ENCODE measurements at regions not wholly inside any gene's neighbourhood (a gene's known extent, or its start where the extent isn't known, plus 50 kb on each side); places are given as distances from the start of the nearest gene placed in this dataset.
A peak's percentile ranks its signal among the peaks of the same experiment; 100 is the strongest.
"Not testable (repeated sequence)": the region's sequence is repeated elsewhere in the genome, so short reads cannot be mapped to it uniquely, and the experiment has no call there.

DNA sequence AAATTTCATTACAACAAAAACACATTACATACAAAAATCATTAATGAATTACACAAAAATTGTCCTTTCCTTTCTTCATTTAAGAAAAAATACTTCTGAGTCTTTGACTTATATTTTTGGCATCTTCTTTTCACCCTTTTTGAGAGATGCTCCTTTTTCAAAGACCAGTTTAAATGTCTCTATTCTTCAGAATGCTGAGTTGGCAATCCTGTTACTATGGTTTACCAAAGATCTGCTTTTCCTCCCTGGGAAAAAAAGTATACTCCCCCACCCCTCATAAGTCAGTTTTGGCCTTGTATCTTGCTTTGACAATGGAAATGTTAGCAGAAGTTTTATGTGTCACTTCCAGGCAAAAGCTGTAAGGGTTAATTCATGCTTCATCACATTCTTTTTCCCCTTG is 198.4 kb upstream of the GRM3 start:
- no peak for DNase-seq (ENCODE audit: low spot score in 2 of 2)
- Histone ChIP-seq H3K4me3 (no peak overlapping the region), H3K36me3 (replicated peaks) (no peaks in the 10 kb centered on the region), H3K9me3 (no peaks in the 10 kb centered on the region), H3K27me3 (ENCODE audit: low read depth) (no peaks in the 10 kb centered on the region), H3K4me1 (no peaks in the 10 kb centered on the region)
- in situ Hi-C loops (cut with MboI; ENCODE audit: low sequenced_read_pairs) = no loop called here

DNA sequence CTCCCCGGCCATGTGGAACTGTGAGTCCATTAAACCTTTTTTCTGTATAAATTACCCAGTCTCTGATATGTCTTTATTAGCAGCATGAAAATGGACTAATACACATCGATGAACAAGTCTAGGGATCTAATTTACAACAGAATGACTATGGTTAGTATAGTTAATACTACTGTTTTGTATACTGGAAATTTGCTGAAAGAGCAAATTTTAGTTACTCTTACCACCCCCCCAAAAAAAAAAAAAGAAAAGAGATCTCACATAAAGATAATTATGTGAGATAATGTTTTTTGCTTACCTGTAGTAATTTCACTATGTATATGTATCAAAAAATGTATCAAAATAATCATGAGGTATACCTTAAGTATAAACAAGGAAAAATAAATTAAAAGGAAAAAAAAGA is 199.5 kb upstream of the GRM3 start:
- Histone ChIP-seq H3K4me1 (peaks cover under 1% of the 10 kb centered on the region; the same call in 1 of the 2 replicates), H3K36me3 (replicated peaks) (no peaks in the 10 kb centered on the region), H3K4me3 (no peak overlapping the region), H3K27me3 (ENCODE audit: low read depth) (no peaks in the 10 kb centered on the region), H3K9me3 (no peaks in the 10 kb centered on the region)
- no peak for DNase-seq (ENCODE audit: low spot score in 2 of 2)
- in situ Hi-C loops (cut with MboI; ENCODE audit: low sequenced_read_pairs) = no loop called here

DNA sequence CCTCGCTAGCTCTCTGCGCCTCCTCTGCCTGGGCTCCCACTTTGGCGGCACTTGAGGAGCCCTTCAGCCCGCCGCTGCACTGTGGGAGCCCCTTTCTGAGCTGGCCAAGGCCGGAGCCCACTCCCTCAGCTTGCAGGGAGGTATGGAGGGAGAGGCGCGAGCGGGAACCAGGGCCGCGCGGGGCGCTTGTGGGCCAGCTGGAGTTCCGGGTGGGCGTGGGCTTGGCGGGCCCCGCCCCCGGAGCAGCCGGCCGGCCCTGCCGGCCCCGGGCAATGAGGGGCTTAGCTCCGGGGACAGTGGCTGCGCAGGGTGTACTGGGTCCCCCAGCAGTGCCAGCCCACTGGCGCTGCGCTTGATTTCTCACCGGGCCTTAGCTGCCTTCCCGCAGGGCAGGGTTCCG is 203.3 kb upstream of the GRM3 start:
- H3K36me3 ChIP-seq (replicated peaks); H3K4me3 ChIP-seq; H3K9me3 ChIP-seq; DNase-seq (ENCODE audit: low spot score in 2 of 2); in situ Hi-C loops (cut with MboI; ENCODE audit: low sequenced_read_pairs); H3K27me3 ChIP-seq (ENCODE audit: low read depth): not testable (repeated sequence)
- H3K4me1 ChIP-seq = peaks cover 23% of the 10 kb centered on the region

DNA sequence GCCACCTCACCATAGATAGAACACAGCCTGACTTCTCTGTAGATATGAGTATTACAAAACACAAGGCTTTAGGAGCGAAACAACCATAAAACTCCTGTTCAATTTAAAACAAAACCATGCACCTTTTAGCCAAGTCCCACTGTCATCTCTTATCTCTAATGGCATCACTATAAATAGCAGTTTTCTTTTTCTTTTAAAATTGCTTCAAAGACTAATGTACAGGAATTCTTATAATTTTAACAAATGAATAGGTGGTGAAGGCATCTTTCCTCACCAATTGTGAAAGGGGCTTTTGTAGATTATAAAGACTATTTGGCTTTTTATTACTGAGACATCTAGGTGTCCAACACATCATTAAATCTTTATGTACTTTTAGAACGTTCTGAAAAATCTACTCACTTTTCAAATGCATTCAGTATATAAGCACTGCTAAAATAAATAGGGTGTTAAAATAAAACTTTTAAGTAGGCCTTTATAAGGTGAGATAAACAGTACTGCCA is 205.7 kb upstream of the GRM3 start:
- no peaks in the 10 kb centered on the region for H3K27me3 ChIP-seq (ENCODE audit: low read depth)
- H3K4me3 ChIP-seq = no peak overlapping the region
- H3K36me3 ChIP-seq (replicated peaks) = no peaks in the 10 kb centered on the region
- in situ Hi-C loops (cut with MboI; ENCODE audit: low sequenced_read_pairs) = no loop called here
- peaks cover 23% of the 10 kb centered on the region for H3K4me1 ChIP-seq
- peak; percentile 7 to 93 for DNase-seq (ENCODE audit: low spot score in 2 of 2)
- no peaks in the 10 kb centered on the region for H3K9me3 ChIP-seq

DNA sequence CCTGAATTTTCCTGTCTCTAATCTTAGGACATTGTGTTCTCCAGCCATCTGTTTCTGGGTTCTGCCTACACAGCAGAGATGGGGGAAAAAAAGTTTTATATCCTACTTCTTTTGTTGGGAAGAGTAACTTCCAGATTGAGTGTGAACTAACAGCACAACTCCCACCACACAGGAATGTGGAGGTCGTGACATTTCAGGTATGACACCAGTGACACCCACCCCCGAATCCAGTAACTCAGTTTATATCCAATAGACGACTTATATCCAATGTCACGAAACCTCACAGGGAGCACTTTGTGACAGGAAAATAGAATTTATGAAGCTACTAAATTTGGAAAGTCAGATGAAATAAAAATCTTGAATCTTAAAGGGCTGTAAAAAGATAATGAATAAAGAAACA is 211.9 kb upstream of the GRM3 start:
- no peak overlapping the region for H3K4me3 ChIP-seq
- no peaks in the 10 kb centered on the region for H3K36me3 ChIP-seq (replicated peaks)
- DNase-seq (ENCODE audit: low spot score in 2 of 2) = no peak
- in situ Hi-C loops (cut with MboI; ENCODE audit: low sequenced_read_pairs) = no loop called here
- peaks cover 2% of the 10 kb centered on the region for H3K4me1 ChIP-seq
- H3K9me3 ChIP-seq = no peaks in the 10 kb centered on the region
- no peaks in the 10 kb centered on the region for H3K27me3 ChIP-seq (ENCODE audit: low read depth)

DNA sequence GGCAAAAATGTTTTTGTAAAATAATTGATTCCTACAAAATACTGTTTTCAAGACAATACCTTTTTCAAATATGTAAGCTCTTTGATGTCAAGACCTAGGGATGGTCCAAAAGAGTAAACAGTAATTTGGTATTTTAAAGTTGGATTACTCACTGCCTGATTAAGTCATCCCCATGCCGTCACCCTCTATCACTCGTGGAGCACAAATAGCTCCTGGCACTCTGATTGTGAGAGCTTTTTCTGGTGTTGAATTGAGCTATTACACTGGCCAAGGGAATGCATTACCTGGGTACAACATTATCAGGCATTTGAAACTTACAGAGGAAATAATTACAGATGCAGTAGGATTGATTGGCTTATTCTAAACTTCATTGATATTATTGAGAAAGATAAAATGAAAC is 231.9 kb upstream of the GRM3 start:
- H3K4me1 ChIP-seq = no peaks in the 10 kb centered on the region
- H3K27me3 ChIP-seq (ENCODE audit: low read depth) = no peaks in the 10 kb centered on the region
- in situ Hi-C loops (cut with MboI; ENCODE audit: low sequenced_read_pairs) = no loop called here
- H3K4me3 ChIP-seq = no peak overlapping the region
- no peaks in the 10 kb centered on the region for H3K9me3 ChIP-seq
- no peaks in the 10 kb centered on the region for H3K36me3 ChIP-seq (replicated peaks)
- DNase-seq (ENCODE audit: low spot score in 2 of 2) = no peak

DNA sequence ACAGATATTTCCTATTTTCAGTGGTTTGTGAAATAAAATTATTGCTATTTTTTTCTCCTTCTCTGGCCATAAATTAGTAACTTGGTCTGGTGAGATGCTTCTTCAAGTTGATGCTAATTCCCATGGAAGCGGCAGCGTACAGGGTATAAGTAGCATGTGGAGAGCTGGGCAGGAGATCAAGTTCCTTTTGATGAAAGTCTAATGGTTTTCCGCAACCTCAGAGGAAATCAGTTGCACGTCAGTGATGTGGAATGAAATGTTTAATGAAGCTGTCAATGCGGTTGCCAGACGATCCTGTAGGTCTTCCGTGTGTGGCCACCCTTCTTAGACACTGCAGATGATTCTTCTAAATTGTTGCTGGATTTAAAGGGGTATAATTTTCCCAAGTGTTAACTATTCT is 236.4 kb upstream of the GRM3 start:
- Histone ChIP-seq H3K4me3 (no peak overlapping the region), H3K4me1 (no peaks in the 10 kb centered on the region), H3K36me3 (replicated peaks) (no peaks in the 10 kb centered on the region), H3K27me3 (ENCODE audit: low read depth) (no peaks in the 10 kb centered on the region), H3K9me3 (no peaks in the 10 kb centered on the region)
- no peak for DNase-seq (ENCODE audit: low spot score in 2 of 2)
- in situ Hi-C loops (cut with MboI; ENCODE audit: low sequenced_read_pairs) = no loop called here

DNA sequence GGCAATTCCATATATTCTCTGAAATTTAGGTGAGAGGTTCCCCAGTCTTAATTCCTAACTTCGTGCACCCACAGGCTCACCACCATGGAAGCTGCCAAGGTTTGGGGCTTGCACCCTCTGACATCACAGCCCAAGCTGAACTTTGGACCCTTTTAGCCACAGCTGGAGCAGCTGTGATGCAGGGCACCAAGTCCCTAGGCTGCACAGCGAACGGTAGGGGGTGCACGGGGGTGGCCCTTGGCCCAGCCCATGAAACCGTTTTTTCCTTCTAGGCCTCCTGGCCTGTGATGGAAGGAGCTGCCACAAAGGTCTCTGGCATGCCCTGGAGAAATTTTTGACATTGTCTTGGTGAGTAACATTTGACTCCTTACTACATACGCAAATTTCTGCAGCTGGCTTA is 251.9 kb upstream of the GRM3 start:
- no peaks in the 10 kb centered on the region for H3K9me3 ChIP-seq
- no peak for DNase-seq (ENCODE audit: low spot score in 2 of 2)
- no peaks in the 10 kb centered on the region for H3K4me1 ChIP-seq
- no peaks in the 10 kb centered on the region for H3K27me3 ChIP-seq (ENCODE audit: low read depth)
- in situ Hi-C loops (cut with MboI; ENCODE audit: low sequenced_read_pairs) = no loop called here
- H3K4me3 ChIP-seq = no peak overlapping the region
- H3K36me3 ChIP-seq (replicated peaks) = no peaks in the 10 kb centered on the region

DNA sequence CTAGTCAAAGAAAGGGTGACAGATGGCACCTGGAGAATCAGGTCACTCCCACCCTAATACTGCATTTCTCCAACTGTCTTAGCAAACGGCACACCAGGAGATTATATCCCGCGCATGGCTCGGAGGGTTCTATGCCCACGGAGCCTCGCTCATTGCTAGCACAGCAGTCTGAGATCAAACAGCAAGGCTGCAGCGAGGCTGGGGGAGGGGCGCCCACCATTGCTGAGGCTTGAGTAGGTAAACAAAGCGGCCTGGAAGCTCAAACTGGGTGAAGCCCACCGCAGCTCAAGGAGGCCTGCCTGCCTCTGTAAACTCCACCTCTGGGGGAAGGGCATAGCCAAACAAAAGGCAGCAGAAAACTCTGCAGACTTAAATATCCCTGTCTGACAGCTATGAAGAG is 268.1 kb upstream of the GRM3 start:
- H3K27me3 ChIP-seq (ENCODE audit: low read depth); H3K4me3 ChIP-seq; DNase-seq (ENCODE audit: low spot score in 2 of 2); in situ Hi-C loops (cut with MboI; ENCODE audit: low sequenced_read_pairs); H3K36me3 ChIP-seq (replicated peaks); H3K9me3 ChIP-seq; H3K4me1 ChIP-seq: not testable (repeated sequence)

DNA sequence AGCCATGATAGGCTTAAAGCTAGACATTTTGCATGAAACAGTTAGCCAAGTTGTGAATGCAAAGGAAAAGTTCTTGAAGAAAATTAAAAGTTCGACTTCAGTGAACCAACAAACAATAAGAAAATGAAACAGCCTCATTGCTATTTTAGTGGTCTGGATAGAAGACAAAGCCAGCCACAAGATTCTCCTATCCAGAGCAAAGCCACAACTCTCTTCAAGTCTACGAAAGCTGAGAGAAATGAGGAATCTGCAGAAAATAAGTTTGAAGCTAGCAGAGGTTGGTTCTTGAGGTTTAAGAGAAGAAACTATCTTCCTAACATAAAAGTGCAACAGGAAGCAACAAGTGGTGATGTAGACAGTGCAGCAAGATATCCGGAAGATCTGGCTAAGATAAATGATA is 271.4 kb upstream of the GRM3 start:
- no peaks in the 10 kb centered on the region for H3K27me3 ChIP-seq (ENCODE audit: low read depth)
- H3K9me3 ChIP-seq = no peaks in the 10 kb centered on the region
- DNase-seq (ENCODE audit: low spot score in 2 of 2) = no peak
- no peak overlapping the region for H3K4me3 ChIP-seq
- H3K36me3 ChIP-seq (replicated peaks) = no peaks in the 10 kb centered on the region
- H3K4me1 ChIP-seq = no peaks in the 10 kb centered on the region
- in situ Hi-C loops (cut with MboI; ENCODE audit: low sequenced_read_pairs) = no loop called here

DNA sequence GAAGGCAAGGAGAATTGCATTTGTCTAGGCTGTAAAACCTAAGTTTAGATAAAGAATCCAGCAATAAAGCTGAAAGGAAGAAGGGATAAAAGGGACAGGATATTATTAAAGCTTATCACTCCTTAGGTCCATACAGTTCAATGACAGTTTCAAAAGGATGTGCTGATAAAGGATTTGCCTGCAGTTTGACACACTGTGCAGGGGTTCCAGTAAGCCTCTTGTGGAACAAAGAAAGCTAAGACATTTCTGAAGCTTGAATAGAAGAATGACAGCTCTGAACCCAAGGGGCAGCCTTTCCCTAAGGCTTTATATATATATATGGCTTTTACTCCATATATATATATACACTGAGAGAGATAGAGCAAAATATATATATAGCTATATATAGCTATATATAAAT is 276.8 kb upstream of the GRM3 start:
- H3K4me3 ChIP-seq = no peak overlapping the region
- no peaks in the 10 kb centered on the region for H3K36me3 ChIP-seq (replicated peaks)
- in situ Hi-C loops (cut with MboI; ENCODE audit: low sequenced_read_pairs) = no loop called here
- H3K9me3 ChIP-seq = no peaks in the 10 kb centered on the region
- no peaks in the 10 kb centered on the region; the same call in 1 of the 2 replicates for H3K27me3 ChIP-seq (ENCODE audit: low read depth)
- H3K4me1 ChIP-seq = no peaks in the 10 kb centered on the region
- DNase-seq (ENCODE audit: low spot score in 2 of 2) = no peak

DNA sequence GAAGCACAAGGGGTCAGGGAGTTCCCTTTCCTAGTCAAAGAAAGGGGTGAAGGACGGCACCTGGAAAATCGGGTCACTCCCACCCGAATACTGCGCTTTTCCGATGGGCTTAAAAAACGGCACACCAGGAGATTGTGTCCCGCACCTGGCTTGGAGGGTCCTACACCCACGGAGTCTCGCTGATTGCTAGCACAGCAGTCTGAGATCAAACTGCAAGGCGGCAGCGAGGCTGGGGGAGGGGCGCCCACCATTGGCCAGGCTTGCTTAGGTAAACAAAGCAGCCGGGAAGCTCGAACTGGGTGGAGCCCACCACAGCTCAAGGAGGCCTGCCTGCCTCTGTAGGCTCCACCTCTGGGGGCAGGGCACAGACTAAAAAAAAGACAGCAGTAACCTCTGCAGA is 303.3 kb upstream of the GRM3 start:
- DNase-seq (ENCODE audit: low spot score in 2 of 2) = peak in 1 of 2 experiments; percentile 30
- H3K27me3 ChIP-seq (ENCODE audit: low read depth); H3K36me3 ChIP-seq (replicated peaks); H3K9me3 ChIP-seq; H3K4me3 ChIP-seq; H3K4me1 ChIP-seq; in situ Hi-C loops (cut with MboI; ENCODE audit: low sequenced_read_pairs): not testable (repeated sequence)

DNA sequence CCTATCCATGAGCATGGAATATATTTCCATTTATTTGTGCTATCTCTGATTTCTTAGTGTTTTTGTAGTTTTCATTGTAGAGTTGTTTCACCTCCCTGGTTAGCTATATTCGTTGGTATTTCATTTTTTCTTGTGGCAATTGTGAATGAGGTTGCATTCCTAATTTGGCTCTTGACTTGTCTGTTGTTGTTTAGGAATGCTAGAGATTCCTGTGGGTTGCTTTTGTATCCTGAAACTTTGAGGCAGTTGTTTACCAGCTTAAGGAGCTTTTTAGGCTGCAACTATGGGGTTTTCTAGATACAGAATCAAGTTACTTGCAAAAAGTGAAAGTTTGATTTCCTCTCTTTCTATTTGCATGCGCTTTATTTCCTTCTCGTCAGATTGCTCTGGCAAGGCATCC is 304.7 kb upstream of the GRM3 start:
- in situ Hi-C loops (cut with MboI; ENCODE audit: low sequenced_read_pairs) = no loop called here
- no peak for DNase-seq (ENCODE audit: low spot score in 2 of 2)
- Histone ChIP-seq H3K4me3 (no peak overlapping the region), H3K27me3 (ENCODE audit: low read depth) (no peaks in the 10 kb centered on the region), H3K9me3 (no peaks in the 10 kb centered on the region), H3K4me1 (no peaks in the 10 kb centered on the region), H3K36me3 (replicated peaks) (no peaks in the 10 kb centered on the region)

DNA sequence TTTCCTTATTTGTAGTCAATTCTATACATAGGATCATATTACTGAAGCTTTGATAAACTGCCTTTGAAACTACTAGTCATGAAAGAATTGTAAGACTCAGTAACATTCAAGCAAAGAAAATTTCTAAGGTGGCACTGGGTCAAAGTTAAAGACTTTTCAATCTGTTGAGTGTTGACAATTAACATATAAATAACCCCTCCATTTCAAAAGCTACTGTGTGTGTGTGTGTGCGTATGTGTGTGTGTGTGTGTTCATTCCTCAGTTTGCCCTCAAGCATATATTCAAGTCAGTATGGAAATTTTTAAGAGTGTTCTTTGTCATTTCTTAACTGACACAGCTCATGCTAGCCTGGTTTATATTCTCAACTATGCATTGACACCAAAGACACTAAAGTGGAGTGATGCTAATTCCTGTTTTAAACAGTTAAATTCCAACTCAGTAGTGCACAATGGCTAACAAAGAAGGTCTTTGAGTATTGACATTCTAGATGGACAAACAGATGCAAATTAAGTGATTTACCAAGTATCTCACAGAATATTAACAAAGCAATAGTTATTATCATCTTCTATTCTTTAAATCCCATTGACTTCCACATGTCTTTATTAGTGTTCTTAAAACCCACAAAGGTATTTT is 314.8 kb upstream of the GRM3 start:
- no peak overlapping the region for H3K4me3 ChIP-seq
- no peaks in the 10 kb centered on the region for H3K27me3 ChIP-seq (ENCODE audit: low read depth)
- no peaks in the 10 kb centered on the region for H3K9me3 ChIP-seq
- peaks cover 20% of the 10 kb centered on the region for H3K4me1 ChIP-seq
- DNase-seq (ENCODE audit: low spot score in 2 of 2) = peak; percentile 61 to 99
- in situ Hi-C loops (cut with MboI; ENCODE audit: low sequenced_read_pairs) = no loop called here
- no peaks in the 10 kb centered on the region for H3K36me3 ChIP-seq (replicated peaks)

DNA sequence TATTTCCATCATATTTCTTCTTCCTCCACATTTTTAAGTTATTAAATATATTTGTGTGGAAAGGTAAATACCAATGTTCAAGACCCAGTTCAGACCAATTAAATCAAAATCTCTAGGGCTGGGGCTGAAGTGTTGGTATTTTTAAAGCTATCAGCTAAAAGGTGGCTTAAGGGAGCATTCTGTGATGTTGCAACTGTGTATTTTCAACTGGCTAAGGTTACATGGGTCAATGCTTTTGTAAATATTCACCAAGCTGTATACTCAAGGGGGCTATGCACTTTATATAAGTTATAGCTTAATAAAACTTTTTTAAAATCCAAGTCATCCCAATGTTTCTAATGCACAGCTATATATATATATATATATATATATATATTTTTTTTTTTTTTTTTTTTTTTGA is 316.9 kb upstream of the GRM3 start:
- Histone ChIP-seq H3K27me3 (ENCODE audit: low read depth) (no peaks in the 10 kb centered on the region), H3K4me1 (peaks cover 20% of the 10 kb centered on the region), H3K36me3 (replicated peaks) (no peaks in the 10 kb centered on the region), H3K9me3 (no peaks in the 10 kb centered on the region), H3K4me3 (no peak overlapping the region)
- no peak for DNase-seq (ENCODE audit: low spot score in 2 of 2)
- in situ Hi-C loops (cut with MboI; ENCODE audit: low sequenced_read_pairs) = no loop called here

All from HAP-1 (cell line).